HepG2 (cell line): ENCODE measurements at regions not wholly inside any gene's neighbourhood (a gene's known extent, or its start where the extent isn't known, plus 50 kb on each side); places are given as distances from the start of the nearest gene placed in this dataset.

Experiments
- ATAC-seq: fragments of 200-7000 bp; cut with Tn5 transposase; 3 replicates; pipeline ENCODE4 v1.9.1; 2020; ENCODE audit warnings: mild to moderate bottlenecking, moderate library complexity
- BruUV-seq: library from RNA; stranded (reverse); fragments of 400-500 nt; replicated peaks from 2 replicates; lab custom pipeline; 2021; lab: Mats Ljungman, UMichigan
- CTCF ChIA-PET: fragments of 300-600 bp; formaldehyde crosslinking; extraction: SDS; loops from one replicate; lab custom pipeline; 2021; ENCODE audit warnings: low total read pairs, inconsistent platforms, low intra/inter-chr PET ratio; lab: Yijun Ruan, JAX
- POLR2A ChIA-PET: fragments of 350-600 bp; sonication (Branson Sonifier 250); formaldehyde crosslinking; loops from one replicate; lab custom pipeline; 2020; ENCODE audit warnings: antibody characterized with exemption, inconsistent platforms; lab: Yijun Ruan, JAX
- DNase-seq: peaks from one replicate; pipeline ENCODE4 v3.0.0-alpha.2; 2015; ENCODE audit warnings: low spot score
- FAIRE-seq: peaks from 3 replicates; lab custom pipeline; 2011; peaks lifted over from hg19 to GRCh38; lab: Jason Lieb, UNC
- H2AFZ ChIP-seq: one replicate; pipeline ENCODE4 v1.6.1; 2011; ENCODE audit warnings: low read length, inconsistent platforms
- H3K27ac ChIP-seq: fragments of 300-600 bp; 3 replicates; pipeline ENCODE4 v1.8.0; 2011; ENCODE audit warnings: mixed run types, mild to moderate bottlenecking, mixed read lengths, low read length, inconsistent platforms; ENCODE audit not compliant: insufficient read depth; ENCODE audit errors: extremely low read length
- H3K27me3 ChIP-seq, 2 experiments: fragments of 200-600 bp in 1 of 2; 2 replicates in 1 of 2; 3 replicates in 1 of 2; pipeline versions ENCODE4 v1.6.0 to v1.8.0; 2011; ENCODE audit warnings: low read length in 2 of 2, mild to moderate bottlenecking in 2 of 2, moderate library complexity in 2 of 2, inconsistent platforms in 1 of 2; ENCODE audit not compliant: insufficient read depth in 2 of 2, control insufficient read depth in 1 of 2
- H3K36me3 ChIP-seq, 2 experiments: fragments of 200-600 bp in 1 of 2; replicated peaks in 1 of 2; 2 replicates in 1 of 2; 3 replicates in 1 of 2; pipeline versions ENCODE4 v1.5.1 to v1.8.0; 2011; ENCODE audit warnings: low read length in 2 of 2, inconsistent platforms in 1 of 2; ENCODE audit not compliant: insufficient read depth in 2 of 2, control insufficient read depth in 1 of 2
- H3K4me1 ChIP-seq: 2 replicates; pipeline ENCODE4 v1.5.1; 2012; ENCODE audit warnings: low read length, inconsistent platforms; ENCODE audit not compliant: insufficient read depth
- H3K4me2 ChIP-seq: 2 replicates; pipeline ENCODE4 v1.6.0; 2011; ENCODE audit warnings: low read depth, low read length, inconsistent platforms
- H3K4me3 ChIP-seq, 3 experiments: fragments of 200-600 bp in 1 of 3; sonication (generic), shearing (Covaris generic) in 1 of 3; replicated peaks in 1 of 3; 2 replicates each; pipeline ENCODE4 v1.5.1; 2011 to 2016; ENCODE audit warnings: low read length in 3 of 3, inconsistent platforms in 2 of 3, low read depth in 2 of 3, mild to moderate bottlenecking in 2 of 3, control low read depth in 1 of 3, mixed read lengths in 1 of 3; ENCODE audit not compliant: insufficient read depth in 1 of 3
- H3K79me2 ChIP-seq: one replicate; pipeline ENCODE4 v1.6.1; 2011; ENCODE audit warnings: low read length, inconsistent platforms; ENCODE audit not compliant: insufficient read depth
- H3K9ac ChIP-seq: 2 replicates; pipeline ENCODE4 v1.6.0; 2011; ENCODE audit warnings: mild to moderate bottlenecking, low read depth, low read length, inconsistent platforms; ENCODE audit not compliant: insufficient read depth
- H3K9me3 ChIP-seq: 2 replicates; pipeline ENCODE4 v1.5.1; 2012; ENCODE audit warnings: mild to moderate bottlenecking, low read length
- H4K20me1 ChIP-seq: 2 replicates; pipeline ENCODE4 v1.6.0; 2011; ENCODE audit warnings: inconsistent platforms, mild to moderate bottlenecking, low read length, moderate library complexity; ENCODE audit not compliant: insufficient read depth
- ADNP ChIP-seq: sonication (generic); formaldehyde crosslinking; IDR thresholded peaks from 2 replicates; pipeline ENCODE4 v1.4.0; 2020; ENCODE audit warnings: missing genetic modification reagents
- ATF1 ChIP-seq: IDR thresholded peaks from 2 replicates; pipeline ENCODE4 v1.6.1; 2016; ENCODE audit warnings: mild to moderate bottlenecking, control low read depth
- BCL6 ChIP-seq: IDR thresholded peaks from 2 replicates; pipeline ENCODE4 v1.6.1; 2016; ENCODE audit warnings: missing genetic modification reagents, missing compliant biosample characterization
- FOSL2 ChIP-seq: sonication (generic); formaldehyde crosslinking; IDR thresholded peaks from 2 replicates; pipeline ENCODE4 v1.4.0; 2020; ENCODE audit warnings: missing genetic modification reagents
- HINFP ChIP-seq: sonication (generic); formaldehyde crosslinking; IDR thresholded peaks from 2 replicates; pipeline ENCODE4 v1.4.0; 2020; ENCODE audit warnings: low read depth, mild to moderate bottlenecking, missing genetic modification reagents
- HMGXB3 ChIP-seq: sonication (generic); formaldehyde crosslinking; IDR thresholded peaks from 2 replicates; pipeline ENCODE4 v1.4.0; 2020; ENCODE audit warnings: missing genetic modification reagents, borderline replicate concordance
- MXI1 ChIP-seq: IDR thresholded peaks from 3 replicates; pipeline ENCODE4 v1.6.1; 2012; ENCODE audit warnings: low read depth, low read length, inconsistent platforms, borderline replicate concordance
- NCOA2 ChIP-seq: sonication (generic); formaldehyde crosslinking; IDR thresholded peaks from 2 replicates; pipeline ENCODE4 v1.8.0; 2022; ENCODE audit warnings: inconsistent platforms
- NR2F2 ChIP-seq: IDR thresholded peaks from 2 replicates; pipeline ENCODE4 v1.6.1; 2012; ENCODE audit warnings: low read depth, inconsistent platforms, borderline replicate concordance
- PHF8 ChIP-seq: sonication (generic); formaldehyde crosslinking; IDR thresholded peaks from 2 replicates; pipeline ENCODE4 v1.5.0; 2020; ENCODE audit warnings: missing genetic modification reagents
- RBM22 ChIP-seq: fragments of 200-400 bp; formaldehyde crosslinking; optimal IDR thresholded peaks from 2 replicates; pipeline ENCODE3; 2017; ENCODE audit warnings: mild to moderate bottlenecking, low read length, moderate library complexity
- TBP ChIP-seq: sonication (generic); formaldehyde crosslinking; IDR thresholded peaks from 2 replicates; pipeline ENCODE4 v1.5.0; 2020; ENCODE audit warnings: missing genetic modification reagents
- TFE3 ChIP-seq: IDR thresholded peaks from 2 replicates; pipeline ENCODE4 v1.6.1; 2016
- ZNF367 ChIP-seq: sonication (generic); formaldehyde crosslinking; IDR thresholded peaks from 2 replicates; pipeline ENCODE4 v1.4.0; 2020; ENCODE audit warnings: missing genetic modification reagents, borderline replicate concordance
- ZNF781 ChIP-seq: sonication (generic); formaldehyde crosslinking; IDR thresholded peaks from 2 replicates; pipeline ENCODE4 v1.5.1; 2020; ENCODE audit warnings: borderline replicate concordance, mild to moderate bottlenecking, missing genetic modification reagents; ENCODE audit errors: not compliant biosample characterization
- WGBS: methylation state at CpG from one replicate; pipeline ENCODE4 v1.1.6; 2017; ENCODE audit warnings: low lambda C conversion rate; 5-methylcytosine and 5-hydroxymethylcytosine counted together
- in situ Hi-C: cut with HindIII; loops from 2 replicates; pipeline ENCODE4 v1.10.0; 2017; ENCODE audit warnings: low pct_unique_long_range_greater_than_20kb; ENCODE audit not compliant: extremely low pct_ligation_motif_present
- intact Hi-C: fragments of 100-400 bp; cut with micrococcal nuclease; formaldehyde crosslinking; loops from one replicate; pipeline ENCODE4 v1.10.0; 2022; ENCODE audit not compliant: unreplicated experiment

GRCh38 chr1:222465211-222466041 lies 82.5 kb downstream of the HHIPL2 start (continued):
- peak; percentile 83 for TF ChIP-seq HINFP
- TF ChIP-seq PHF8 (CRISPR knock-in tag) = peak; percentile 78
- TF ChIP-seq TBP (CRISPR knock-in tag) = no peak
- TF ChIP-seq FOSL2 (CRISPR knock-in tag) = peak; percentile 56; the same call in 1 of the 2 replicates
- TF ChIP-seq NCOA2 = peak; percentile 68; the same call in 1 of the 2 replicates
- no peak for TF ChIP-seq RBM22

- FAIRE-seq (peak; percentile 21), ATAC-seq (no peak), DNase-seq (peak; percentile 63)
- ChIA-PET CTCF (interaction anchor here (2.5 kb wide), 1 partner anchor 169 kb away, joined by 44 read pairs; no protein-coding TSS in a partner anchor), POLR2A (interaction anchor here (0.8 to 2.3 kb wide), 6 partner anchors 57 to 756 kb away, joined by 3 to 10 read pairs (median 4); no protein-coding TSS in a partner anchor)
- H3K79me2 ChIP-seq = no peaks in the 10 kb centered on the region
- H2AFZ ChIP-seq = peak overlapping the region; percentile 86
- peak overlapping the region; percentile 60 to 81 (median 74) for H3K4me3 ChIP-seq
- peak overlapping the region; percentile 90 for H3K9ac ChIP-seq
- H3K4me2 ChIP-seq = peak overlapping the region; percentile 89
- H3K9me3 ChIP-seq = no peaks in the 10 kb centered on the region
- H4K20me1 ChIP-seq = no peaks in the 10 kb centered on the region
- no peaks in the 10 kb centered on the region for H3K27me3 ChIP-seq
- in situ Hi-C loops = loop anchor here (5.0 to 25.0 kb wide), 4 partner anchors 167 to 720 kb away; partner anchors contain the start of genes AIDA, BROX and DUSP10
- H3K4me1 ChIP-seq = peaks cover 42% of the 10 kb centered on the region
- 14% methylated on average over 10 of the region's 10 CpGs for whole genome bisulfite sequencing
- H3K27ac ChIP-seq = peak overlapping the region; percentile 99
- intact Hi-C loops = loop anchor here (1.0 to 10.0 kb wide), 5 partner anchors 152 to 720 kb away; partner anchors contain the start of gene DUSP10
- no TSS peak for BruUV-seq
- no peaks in the 10 kb centered on the region for H3K36me3 ChIP-seq
- TF ChIP-seq MXI1 (0 out of 3 replicates have a peak, but pooled peaks have one; percentile 11), TFE3 (0 out of 2 replicates have a peak, but pooled peaks have one; percentile 1), ATF1 (CRISPR knock-in tag) (peak; percentile 27; the same call in 1 of the 2 replicates), HMGXB3 (no peak), BCL6 (CRISPR knock-in tag) (peak; percentile 29; the same call in 1 of the 2 replicates), ZNF781 (peak; percentile 35), NR2F2 (peak; percentile 35; the same call in 1 of the 2 replicates), ZNF367 (no peak), ADNP (CRISPR knock-in tag) (peak; percentile 85)
These were observed 83.1 kb downstream of the HHIPL2 start for GRCh38 chr1:222464841-222465210.
